ENCODE measurements at regions not wholly inside any gene's neighbourhood (a gene's known extent, or its start where the extent isn't known, plus 50 kb on each side); places are given as distances from the start of the nearest gene placed in this dataset.

- no peak overlapping the region for H3K27ac ChIP-seq (ENCODE audit: low read depth, low read length)
- no peak overlapping the region for H3K4me3 ChIP-seq (ENCODE audit: low read length)
- H3K27me3 ChIP-seq (ENCODE audit: control insufficient read depth, low read length), result no peaks in the 10 kb centered on the region
- no peaks in the 10 kb centered on the region for H3K4me1 ChIP-seq (ENCODE audit: control insufficient read depth, low read length)
- no peak overlapping the region for H3K4me2 ChIP-seq (ENCODE audit: low read length)
- H3F3A ChIP-seq (ENCODE audit: control insufficient read depth, insufficient read depth), result no peaks in the 10 kb centered on the region
- no peaks in the 10 kb centered on the region for H3K79me2 ChIP-seq (ENCODE audit: control insufficient read depth, low read length)
- H3K9me2 ChIP-seq (replicated peaks; ENCODE audit: control insufficient read depth, low read length), result no peaks in the 10 kb centered on the region
- no peaks in the 10 kb centered on the region for H3K36me3 ChIP-seq (ENCODE audit: control insufficient read depth, low read length)
- H3K9me3 ChIP-seq (ENCODE audit: control insufficient read depth, insufficient read depth, low read length), result peaks cover 6% of the 10 kb centered on the region; the same call in 1 of the 2 replicates
- no peaks in the 10 kb centered on the region for H4K20me1 ChIP-seq (ENCODE audit: control insufficient read depth, insufficient read depth, low read depth, low read length)
- TF ChIP-seq EZH2phosphoT487 (IDR thresholded peaks at IDR 0.05; ENCODE audit: borderline replicate concordance, low read length) (no peak), CTCF (IDR thresholded peaks at IDR 0.05; ENCODE audit: low read depth, low read length, poor library complexity, severe bottlenecking) (no peak)
Measured at GRCh38 chr16:6898896-6899295, 433.7 kb upstream of the RBFOX1 start.

GRCh38 chr16:6897876-6898485, 434.7 kb upstream of the RBFOX1 start:
- Histone ChIP-seq H3K4me3 (ENCODE audit: low read length) (no peak overlapping the region), H3K4me2 (ENCODE audit: low read length) (no peak overlapping the region), H3K79me2 (ENCODE audit: control insufficient read depth, low read length) (no peaks in the 10 kb centered on the region), H3K27me3 (ENCODE audit: control insufficient read depth, low read length) (no peaks in the 10 kb centered on the region), H3K36me3 (ENCODE audit: control insufficient read depth, low read length) (no peaks in the 10 kb centered on the region), H4K20me1 (ENCODE audit: control insufficient read depth, insufficient read depth, low read depth, low read length) (no peaks in the 10 kb centered on the region), H3K9me3 (ENCODE audit: control insufficient read depth, insufficient read depth, low read length) (peaks cover 6% of the 10 kb centered on the region; the same call in 1 of the 2 replicates), H3F3A (ENCODE audit: control insufficient read depth, insufficient read depth) (no peaks in the 10 kb centered on the region), H3K4me1 (ENCODE audit: control insufficient read depth, low read length) (no peaks in the 10 kb centered on the region), H3K9me2 (replicated peaks; ENCODE audit: control insufficient read depth, low read length) (no peaks in the 10 kb centered on the region), H3K27ac (ENCODE audit: low read depth, low read length) (no peak overlapping the region)
- no peak for TF ChIP-seq EZH2phosphoT487 (IDR thresholded peaks at IDR 0.05; ENCODE audit: borderline replicate concordance, low read length)
- TF ChIP-seq CTCF (IDR thresholded peaks at IDR 0.05; ENCODE audit: low read depth, low read length, poor library complexity, severe bottlenecking), result no peak

- TF ChIP-seq EZH2phosphoT487 (IDR thresholded peaks at IDR 0.05; ENCODE audit: borderline replicate concordance, low read length), result no peak
- no peak for TF ChIP-seq CTCF (IDR thresholded peaks at IDR 0.05; ENCODE audit: low read depth, low read length, poor library complexity, severe bottlenecking)
- Histone ChIP-seq H3K4me3 (ENCODE audit: low read length) (no peak overlapping the region), H3K36me3 (ENCODE audit: control insufficient read depth, low read length) (no peaks in the 10 kb centered on the region), H3K27me3 (ENCODE audit: control insufficient read depth, low read length) (no peaks in the 10 kb centered on the region), H3K27ac (ENCODE audit: low read depth, low read length) (no peak overlapping the region), H3K9me3 (ENCODE audit: control insufficient read depth, insufficient read depth, low read length) (no peaks in the 10 kb centered on the region), H3K4me1 (ENCODE audit: control insufficient read depth, low read length) (no peaks in the 10 kb centered on the region), H3F3A (ENCODE audit: control insufficient read depth, insufficient read depth) (no peaks in the 10 kb centered on the region), H4K20me1 (ENCODE audit: control insufficient read depth, insufficient read depth, low read depth, low read length) (no peaks in the 10 kb centered on the region), H3K79me2 (ENCODE audit: control insufficient read depth, low read length) (no peaks in the 10 kb centered on the region), H3K4me2 (ENCODE audit: low read length) (no peak overlapping the region), H3K9me2 (replicated peaks; ENCODE audit: control insufficient read depth, low read length) (no peaks in the 10 kb centered on the region)
Measured at GRCh38 chr16:6892966-6893365, 439.7 kb upstream of the RBFOX1 start.
